Upper lobe of left lung (tissue), 6 donors: ENCODE measurements at regions not wholly inside any gene's neighbourhood (a gene's known extent, or its start where the extent isn't known, plus 50 kb on each side); places are given as distances from the start of the nearest gene placed in this dataset.

Experiments used
- ATAC-seq, 2 donors: fragments of 200-7000 bp; cut with Tn5 transposase; one replicate each; pipeline ENCODE4 v1.9.1; 2022; ENCODE audit warnings: mild to moderate bottlenecking in 2 of 2, moderate library complexity in 2 of 2; ENCODE audit not compliant: low FRiP score in 2 of 2
- DNase-seq, 2 donors: peaks; one replicate each; pipeline ENCODE4 v3.0.0-alpha.2; 2019 to 2020
- H3K27ac ChIP-seq, 4 donors: fragments of 200-600 bp; sonication (generic); one replicate each; pipeline ENCODE4 v1.5.1; 2016 to 2019
- H3K27me3 ChIP-seq, 4 donors: fragments of 200-600 bp; sonication (generic); one replicate each; pipeline ENCODE4 v1.5.1; 2017 to 2019
- H3K36me3 ChIP-seq, 4 donors: fragments of 200-600 bp; sonication (generic); one replicate each; pipeline ENCODE4 v1.5.1; 2016 to 2019
- H3K4me1 ChIP-seq, 4 donors: fragments of 200-600 bp; sonication (generic); one replicate each; pipeline ENCODE4 v1.5.1; 2018 to 2019
- H3K4me3 ChIP-seq, 4 donors: fragments of 200-600 bp; sonication (generic); one replicate each; pipeline ENCODE4 v1.5.1; 2017 to 2019; ENCODE audit warnings: mild to moderate bottlenecking in 2 of 4, moderate library complexity in 1 of 4
- H3K9me3 ChIP-seq, 4 donors: fragments of 200-600 bp; sonication (generic); one replicate each; pipeline ENCODE4 v1.5.1; 2018 to 2019
- CTCF ChIP-seq, 6 experiments: fragments of 450-650 bp in 4 of 6; fragments of 200-600 bp in 2 of 6; sonication (generic) in 2 of 6; IDR thresholded peaks; one replicate each; pipeline ENCODE4 v1.5.1; 2016 to 2019; ENCODE audit warnings: antibody characterized with exemption in 6 of 6
- EP300 ChIP-seq, 4 donors: sonication (generic); formaldehyde crosslinking; IDR thresholded peaks; one replicate each; pipeline ENCODE4 v1.5.1; 2017; ENCODE audit warnings: antibody characterized with exemption in 4 of 4, control low read depth in 2 of 4
- POLR2A ChIP-seq, 4 donors: fragments of 450-650 bp; IDR thresholded peaks; one replicate each; pipeline ENCODE4 v1.5.1; 2016 to 2017; ENCODE audit warnings: antibody characterized with exemption in 4 of 4, mild to moderate bottlenecking in 2 of 4
- POLR2AphosphoS5 ChIP-seq, 2 donors: sonication (generic); formaldehyde crosslinking; IDR thresholded peaks; one replicate each; pipeline ENCODE4 v1.5.1; 2017; ENCODE audit warnings: antibody characterized with exemption in 2 of 2
- WGBS, 2 donors: methylation state at CpG; one replicate each; pipeline ENCODE4 v1.1.5; 2017 to 2018; 5-methylcytosine and 5-hydroxymethylcytosine counted together
- donor health status: DM: no; HTN: no; CAD: no; lungs with moderate emphysema.
- donor health status: DM: no; HTN: yes; CAD: no; lungs with severe emphysema.

GRCh38 chr1:118364882-118365281, 179.9 kb upstream of the SPAG17 start:
- DNase-seq = no peak
- Histone ChIP-seq H3K9me3 (peaks cover 0 to 46% (median 8%) of the 10 kb centered on the region in 4 donors), H3K27me3 (no peaks in the 10 kb centered on the region), H3K4me3 (no peak overlapping the region), H3K36me3 (no peaks in the 10 kb centered on the region), H3K27ac (no peak overlapping the region), H3K4me1 (no peaks in the 10 kb centered on the region)
- 73 to 91% methylated on average over 1 of the region's 1 CpG for WGBS, 2 donors
- ATAC-seq = no peak
- no peak for TF ChIP-seq CTCF (IDR thresholded peaks at IDR 0.05)
- TF ChIP-seq EP300 (IDR thresholded peaks at IDR 0.05) = no peak
- TF ChIP-seq POLR2A (IDR thresholded peaks at IDR 0.05) = no peak
- no peak for TF ChIP-seq POLR2AphosphoS5 (IDR thresholded peaks at IDR 0.05)

GRCh38 chr1:118363396-118363795, 178.4 kb upstream of the SPAG17 start:
- Histone ChIP-seq H3K4me3 (no peak overlapping the region), H3K27me3 (no peaks in the 10 kb centered on the region), H3K27ac (no peak overlapping the region), H3K4me1 (no peaks in the 10 kb centered on the region), H3K9me3 (peaks cover 0 to 39% (median 6%) of the 10 kb centered on the region in 4 donors), H3K36me3 (no peaks in the 10 kb centered on the region)
- ATAC-seq = no peak
- WGBS, 2 donors = 67% methylated on average over 1 of the region's 1 CpG
- no peak for TF ChIP-seq POLR2AphosphoS5 (IDR thresholded peaks at IDR 0.05)
- TF ChIP-seq CTCF (IDR thresholded peaks at IDR 0.05) = no peak
- TF ChIP-seq EP300 (IDR thresholded peaks at IDR 0.05) = no peak
- no peak for TF ChIP-seq POLR2A (IDR thresholded peaks at IDR 0.05)
- no peak for DNase-seq

- 65 to 71% methylated on average over 2 of the region's 2 CpGs for WGBS, 2 donors
- DNase-seq = no peak
- no peak for ATAC-seq
Observed at GRCh38 chr1:118360817-118361216, 175.8 kb upstream of the SPAG17 start.

GRCh38 chr1:118346936-118347335, 161.9 kb upstream of the SPAG17 start:
- 52 to 70% methylated on average over 3 of the region's 3 CpGs for WGBS, 2 donors
- no peaks in the 10 kb centered on the region for H3K36me3 ChIP-seq
- no peaks in the 10 kb centered on the region for H3K27me3 ChIP-seq
- no peak overlapping the region for H3K27ac ChIP-seq
- DNase-seq (no peak), ATAC-seq (no peak)
- TF ChIP-seq POLR2AphosphoS5 (IDR thresholded peaks at IDR 0.05) (no peak), POLR2A (IDR thresholded peaks at IDR 0.05) (no peak), CTCF (IDR thresholded peaks at IDR 0.05) (no peak), EP300 (IDR thresholded peaks at IDR 0.05) (no peak)
- no peaks in the 10 kb centered on the region for H3K9me3 ChIP-seq
- no peaks in the 10 kb centered on the region for H3K4me1 ChIP-seq
- no peak overlapping the region for H3K4me3 ChIP-seq

More at GRCh38 chr1:118360817-118361216, 175.8 kb upstream of the SPAG17 start:
- H3K27ac ChIP-seq = no peak overlapping the region
- H3K4me3 ChIP-seq = no peak overlapping the region
- peaks cover 0 to 32% (median 6%) of the 10 kb centered on the region in 4 donors for H3K9me3 ChIP-seq
- H3K27me3 ChIP-seq = no peaks in the 10 kb centered on the region
- TF ChIP-seq POLR2AphosphoS5 (IDR thresholded peaks at IDR 0.05) = no peak
- no peak for TF ChIP-seq POLR2A (IDR thresholded peaks at IDR 0.05)
- no peak for TF ChIP-seq CTCF (IDR thresholded peaks at IDR 0.05)
- TF ChIP-seq EP300 (IDR thresholded peaks at IDR 0.05) = no peak
- no peaks in the 10 kb centered on the region for H3K4me1 ChIP-seq
- H3K36me3 ChIP-seq = no peaks in the 10 kb centered on the region
